ENCODE measurements at regions not wholly inside any gene's neighbourhood (a gene's known extent, or its start where the extent isn't known, plus 50 kb on each side); places are given as distances from the start of the nearest gene placed in this dataset.
"Not testable (repeated sequence)": the region's sequence is repeated elsewhere in the genome, so short reads cannot be mapped to it uniquely, and the experiment has no call there.

DNA sequence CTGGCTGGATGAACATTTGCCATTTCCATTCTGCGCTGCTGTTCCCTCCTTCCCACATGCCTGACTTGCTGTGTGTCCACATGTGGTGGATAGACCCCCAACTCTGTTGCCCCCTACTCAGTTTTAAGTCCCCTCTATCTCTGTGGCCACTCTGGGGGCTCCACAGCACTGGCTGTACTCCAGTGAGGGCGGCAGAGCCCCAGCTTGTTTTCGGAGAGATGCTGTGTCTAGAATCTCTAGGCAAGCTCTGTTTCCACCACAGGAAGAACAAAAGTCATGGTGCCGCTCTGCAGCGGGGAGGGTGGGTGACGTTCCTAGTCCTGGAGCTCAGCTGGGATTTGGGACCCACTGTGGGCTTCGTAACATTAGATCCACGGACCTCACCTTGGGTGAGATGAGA lies 570.4 kb upstream of the B3GAT1 start:
- not testable (repeated sequence) for H3K9me3 ChIP-seq (ENCODE audit: low read length); H4K20me1 ChIP-seq (ENCODE audit: insufficient read depth, low read depth, low read length); H3K4me1 ChIP-seq (ENCODE audit: low read length); H3K36me3 ChIP-seq (ENCODE audit: insufficient read depth, low read length); H3K9ac ChIP-seq (ENCODE audit: low read length); H3K27me3 ChIP-seq (ENCODE audit: low read length); H3K4me3 ChIP-seq (ENCODE audit: low read length); H2AFZ ChIP-seq (ENCODE audit: low read length); H3K79me2 ChIP-seq (ENCODE audit: low read length); H3K27ac ChIP-seq (ENCODE audit: low read length); DNase-seq; H3K9me2 ChIP-seq (replicated peaks; ENCODE audit: insufficient read depth, low read length); H3K4me2 ChIP-seq (ENCODE audit: low read depth, low read length, poor library complexity, severe bottlenecking)

DNA sequence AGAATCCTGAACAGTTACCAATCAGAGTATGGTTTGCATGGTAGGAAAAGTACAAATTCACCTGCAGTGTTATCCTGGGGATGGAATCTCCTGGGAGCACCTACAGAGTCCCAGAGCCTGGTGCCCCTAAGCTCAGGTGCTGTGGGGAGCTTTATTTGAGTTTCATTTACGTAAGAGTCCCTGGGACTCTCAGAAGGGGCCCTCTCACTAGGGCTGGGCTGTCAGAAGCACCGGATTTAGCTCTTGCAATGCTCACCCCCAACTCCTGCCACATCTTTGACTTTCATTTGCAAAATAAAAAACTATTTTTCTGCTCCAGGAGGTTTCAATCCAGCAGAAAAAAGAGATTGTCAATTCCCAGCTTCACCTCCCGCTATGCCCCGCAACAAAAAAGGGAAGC lies 569.8 kb upstream of the B3GAT1 start:
- no peaks in the 10 kb centered on the region for H3K79me2 ChIP-seq (ENCODE audit: low read length)
- H3K9me3 ChIP-seq (ENCODE audit: low read length), result no peaks in the 10 kb centered on the region

DNA sequence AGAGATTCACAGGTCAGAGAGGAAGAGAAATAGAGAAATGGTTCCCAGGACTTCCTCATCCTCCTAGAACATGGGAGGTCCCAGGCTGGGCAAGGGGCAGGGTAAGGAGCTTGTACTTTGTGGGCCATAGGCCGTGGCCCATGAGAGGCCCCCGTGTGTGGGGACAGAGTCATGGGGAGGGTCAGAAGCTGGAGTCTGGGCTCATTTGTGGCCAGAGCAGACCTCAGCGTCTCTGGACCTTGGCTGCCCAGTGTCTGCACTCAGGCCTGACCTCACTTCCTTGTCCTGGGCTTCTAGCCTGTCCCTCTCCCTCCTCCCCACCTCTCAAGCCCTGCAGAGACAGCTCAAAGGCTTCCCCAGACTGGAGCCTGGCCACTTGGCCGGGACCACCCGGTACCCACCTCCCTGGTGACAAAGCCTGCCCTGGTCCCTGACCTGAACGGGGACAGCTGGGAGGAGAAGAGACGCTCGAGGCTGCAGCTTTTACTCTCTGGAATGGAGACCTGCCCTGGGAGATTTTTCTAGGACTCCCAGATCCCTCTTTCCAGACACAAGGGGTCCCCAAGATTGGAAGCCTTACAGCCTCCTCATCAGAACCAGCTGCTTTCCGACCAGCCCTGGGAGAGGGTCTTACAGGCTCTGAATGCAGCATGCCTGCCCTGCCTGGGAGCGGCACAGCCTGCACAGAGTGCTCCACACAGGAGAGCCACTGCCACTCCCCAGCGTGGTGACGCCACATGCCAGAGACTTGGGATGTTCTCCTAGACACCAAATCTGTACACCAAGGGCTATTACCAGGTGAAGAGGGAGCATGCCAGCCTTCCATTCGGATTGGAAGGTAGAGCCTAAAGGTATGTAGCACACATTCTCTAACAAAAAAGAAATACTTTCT lies 569.0 kb upstream of the B3GAT1 start:
- Histone ChIP-seq H3K36me3 (ENCODE audit: insufficient read depth, low read length) (no peaks in the 10 kb centered on the region), H4K20me1 (ENCODE audit: insufficient read depth, low read depth, low read length) (no peaks in the 10 kb centered on the region), H3K9me2 (replicated peaks; ENCODE audit: insufficient read depth, low read length) (no peaks in the 10 kb centered on the region), H3K79me2 (ENCODE audit: low read length) (no peaks in the 10 kb centered on the region), H3K4me1 (ENCODE audit: low read length) (no peaks in the 10 kb centered on the region), H3K9ac (ENCODE audit: low read length) (no peak overlapping the region), H3K4me3 (ENCODE audit: low read length) (no peak overlapping the region), H2AFZ (ENCODE audit: low read length) (no peak overlapping the region), H3K4me2 (ENCODE audit: low read depth, low read length, poor library complexity, severe bottlenecking) (no peak overlapping the region), H3K27ac (ENCODE audit: low read length) (no peak overlapping the region), H3K27me3 (ENCODE audit: low read length) (no peaks in the 10 kb centered on the region), H3K9me3 (ENCODE audit: low read length) (no peaks in the 10 kb centered on the region)
- no peak for DNase-seq

More for the DNA sequence above, 569.8 kb upstream of the B3GAT1 start:
- Histone ChIP-seq H3K4me2 (ENCODE audit: low read depth, low read length, poor library complexity, severe bottlenecking) (no peak overlapping the region), H3K27ac (ENCODE audit: low read length) (no peak overlapping the region), H2AFZ (ENCODE audit: low read length) (no peak overlapping the region), H3K9me2 (replicated peaks; ENCODE audit: insufficient read depth, low read length) (no peaks in the 10 kb centered on the region), H3K4me3 (ENCODE audit: low read length) (no peak overlapping the region), H3K36me3 (ENCODE audit: insufficient read depth, low read length) (no peaks in the 10 kb centered on the region), H4K20me1 (ENCODE audit: insufficient read depth, low read depth, low read length) (no peaks in the 10 kb centered on the region), H3K27me3 (ENCODE audit: low read length) (no peaks in the 10 kb centered on the region), H3K9ac (ENCODE audit: low read length) (no peak overlapping the region), H3K4me1 (ENCODE audit: low read length) (no peaks in the 10 kb centered on the region)
- DNase-seq, result no peak

DNA sequence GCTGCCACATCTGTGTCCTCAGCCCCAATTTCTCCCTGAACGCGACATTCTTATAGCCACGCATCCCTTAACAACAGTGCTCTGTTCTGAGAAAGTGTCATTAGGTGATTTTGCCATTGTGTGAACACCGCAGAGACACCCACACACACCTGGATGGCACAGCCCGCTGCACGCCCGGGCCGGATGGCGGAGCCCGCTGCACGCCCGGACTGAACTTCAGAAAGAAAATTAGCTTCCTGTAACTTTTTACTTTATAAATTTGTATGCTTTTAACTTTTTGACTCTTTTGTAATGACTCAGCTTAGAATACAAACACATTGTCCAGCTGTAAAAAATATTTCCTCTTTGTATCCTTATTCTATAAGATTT lies 567.0 kb upstream of the B3GAT1 start:
- not testable (repeated sequence) for H3K9ac ChIP-seq (ENCODE audit: low read length); DNase-seq; H3K9me2 ChIP-seq (replicated peaks; ENCODE audit: insufficient read depth, low read length); H3K36me3 ChIP-seq (ENCODE audit: insufficient read depth, low read length); H2AFZ ChIP-seq (ENCODE audit: low read length); H3K27ac ChIP-seq (ENCODE audit: low read length); H3K4me3 ChIP-seq (ENCODE audit: low read length); H3K4me2 ChIP-seq (ENCODE audit: low read depth, low read length, poor library complexity, severe bottlenecking); H3K27me3 ChIP-seq (ENCODE audit: low read length); H4K20me1 ChIP-seq (ENCODE audit: insufficient read depth, low read depth, low read length); H3K4me1 ChIP-seq (ENCODE audit: low read length); H3K9me3 ChIP-seq (ENCODE audit: low read length); H3K79me2 ChIP-seq (ENCODE audit: low read length)

DNA sequence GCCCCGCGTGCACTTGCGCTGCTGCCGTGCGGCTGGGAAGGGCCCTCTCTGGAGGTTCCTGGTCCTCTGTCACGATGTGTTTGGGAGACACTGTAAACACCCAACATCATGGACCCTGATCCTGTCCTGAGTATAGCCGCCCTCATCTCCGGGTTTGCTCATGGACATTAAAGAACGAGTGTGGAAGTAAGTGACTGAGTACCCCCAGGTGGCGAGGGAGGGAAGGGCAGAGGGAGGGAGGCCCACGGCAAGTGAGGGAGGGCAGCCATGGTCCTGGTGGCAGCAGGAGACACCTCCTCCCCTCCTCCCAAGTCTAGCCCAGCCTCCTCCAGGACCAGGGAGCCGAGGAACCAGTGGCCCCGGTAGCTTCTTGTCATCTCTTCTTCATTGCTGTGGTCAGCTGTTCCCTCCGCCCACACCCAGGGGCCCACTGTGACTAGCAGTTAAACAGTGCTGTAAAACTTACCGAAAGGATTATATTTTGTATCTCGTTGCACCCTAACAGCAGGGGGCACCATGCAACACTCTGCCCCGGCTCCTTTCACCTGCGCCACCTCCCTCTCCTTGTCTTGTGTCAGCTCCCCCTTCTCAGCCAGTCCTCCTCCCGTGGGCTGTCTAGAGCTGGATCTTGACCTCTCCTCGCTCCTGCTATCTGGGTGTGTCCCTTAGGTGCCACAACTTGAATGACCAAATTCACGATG lies 566.5 kb upstream of the B3GAT1 start:
- Histone ChIP-seq H2AFZ (ENCODE audit: low read length) (no peak overlapping the region), H4K20me1 (ENCODE audit: insufficient read depth, low read depth, low read length) (no peaks in the 10 kb centered on the region), H3K79me2 (ENCODE audit: low read length) (no peaks in the 10 kb centered on the region), H3K9me2 (replicated peaks; ENCODE audit: insufficient read depth, low read length) (no peaks in the 10 kb centered on the region), H3K4me3 (ENCODE audit: low read length) (no peak overlapping the region), H3K27ac (ENCODE audit: low read length) (no peak overlapping the region), H3K36me3 (ENCODE audit: insufficient read depth, low read length) (no peaks in the 10 kb centered on the region), H3K27me3 (ENCODE audit: low read length) (no peaks in the 10 kb centered on the region), H3K9ac (ENCODE audit: low read length) (no peak overlapping the region), H3K4me2 (ENCODE audit: low read depth, low read length, poor library complexity, severe bottlenecking) (no peak overlapping the region), H3K4me1 (ENCODE audit: low read length) (no peaks in the 10 kb centered on the region), H3K9me3 (ENCODE audit: low read length) (no peaks in the 10 kb centered on the region)
- DNase-seq, result peak; percentile 55

DNA sequence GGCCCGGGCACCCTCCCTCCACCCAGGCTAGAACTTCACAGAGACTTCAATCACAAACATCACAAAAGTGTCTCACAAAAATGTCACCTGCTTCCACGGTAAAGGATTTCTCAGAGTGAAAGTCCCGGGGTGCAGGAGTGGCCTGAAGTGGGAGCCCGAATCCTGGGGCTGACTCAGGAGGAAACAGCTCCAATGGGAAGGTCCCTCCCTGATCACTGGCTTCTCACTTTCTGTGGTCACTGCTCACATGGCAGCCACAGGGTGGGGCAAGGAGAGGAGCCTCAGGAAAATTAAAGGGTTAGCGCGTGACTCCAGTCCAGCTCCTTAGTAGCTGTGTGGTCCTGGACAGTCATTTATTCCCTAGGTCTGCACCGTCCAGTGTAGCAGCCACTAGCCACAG lies 564.5 kb upstream of the B3GAT1 start:
- no peaks in the 10 kb centered on the region for H4K20me1 ChIP-seq (ENCODE audit: insufficient read depth, low read depth, low read length)
- DNase-seq, result no peak

DNA sequence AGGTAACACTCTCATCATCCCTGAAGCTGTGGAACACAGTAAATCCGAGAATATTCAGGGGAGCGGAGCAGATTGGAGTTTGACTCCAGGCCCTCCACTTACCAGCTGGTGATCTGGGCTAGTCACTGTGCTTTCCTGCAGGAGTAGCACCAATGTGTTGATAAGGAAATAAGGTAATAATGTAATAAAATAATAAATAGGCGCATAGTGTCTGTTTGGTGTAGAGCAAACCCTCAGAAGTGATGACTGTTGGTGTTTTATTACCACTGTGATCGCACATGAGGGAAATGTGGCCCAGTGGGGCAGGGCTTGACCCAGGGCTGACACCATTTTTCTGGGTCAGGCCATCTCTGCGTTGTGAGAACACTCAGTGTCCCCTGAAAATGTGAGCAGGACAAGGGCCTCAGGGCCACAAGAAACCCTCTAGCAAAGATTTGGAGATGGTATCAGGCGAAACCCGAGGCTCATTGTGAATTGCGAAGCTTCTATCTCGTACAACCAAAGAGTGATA lies 563.9 kb upstream of the B3GAT1 start:
- no peaks in the 10 kb centered on the region for H3K9me3 ChIP-seq (ENCODE audit: low read length)

More for the DNA sequence above, 564.5 kb upstream of the B3GAT1 start:
- Histone ChIP-seq H3K9me2 (replicated peaks; ENCODE audit: insufficient read depth, low read length) (no peaks in the 10 kb centered on the region), H3K4me1 (ENCODE audit: low read length) (peaks cover 13% of the 10 kb centered on the region), H3K79me2 (ENCODE audit: low read length) (no peaks in the 10 kb centered on the region), H3K4me2 (ENCODE audit: low read depth, low read length, poor library complexity, severe bottlenecking) (no peak overlapping the region), H3K36me3 (ENCODE audit: insufficient read depth, low read length) (no peaks in the 10 kb centered on the region), H3K27me3 (ENCODE audit: low read length) (no peaks in the 10 kb centered on the region), H2AFZ (ENCODE audit: low read length) (no peak overlapping the region), H3K4me3 (ENCODE audit: low read length) (no peak overlapping the region), H3K9ac (ENCODE audit: low read length) (no peak overlapping the region), H3K27ac (ENCODE audit: low read length) (no peak overlapping the region), H3K9me3 (ENCODE audit: low read length) (no peaks in the 10 kb centered on the region)

DNA sequence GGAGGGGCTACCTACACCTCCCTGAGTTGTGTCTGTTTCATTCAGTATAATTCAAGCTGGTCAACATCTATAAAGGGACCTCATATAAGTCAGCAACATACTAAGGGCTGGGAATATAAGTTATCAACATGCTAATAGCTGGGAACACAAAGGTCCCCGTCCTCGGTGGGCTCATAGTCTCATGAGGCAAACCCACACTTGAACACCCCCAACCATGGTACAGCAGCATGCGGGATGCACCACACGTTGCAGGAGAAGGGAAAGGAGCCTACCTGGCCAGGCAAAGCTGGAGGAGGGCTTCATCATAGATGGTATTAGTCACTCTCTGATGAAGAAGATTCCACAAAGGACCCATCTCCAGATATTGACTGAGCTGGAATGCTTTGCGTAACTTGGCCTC lies 561.8 kb upstream of the B3GAT1 start:
- Histone ChIP-seq H3K27ac (ENCODE audit: low read length) (no peak overlapping the region), H4K20me1 (ENCODE audit: insufficient read depth, low read depth, low read length) (no peaks in the 10 kb centered on the region), H2AFZ (ENCODE audit: low read length) (no peak overlapping the region), H3K36me3 (ENCODE audit: insufficient read depth, low read length) (no peaks in the 10 kb centered on the region), H3K4me2 (ENCODE audit: low read depth, low read length, poor library complexity, severe bottlenecking) (no peak overlapping the region), H3K9ac (ENCODE audit: low read length) (no peak overlapping the region), H3K27me3 (ENCODE audit: low read length) (no peaks in the 10 kb centered on the region), H3K9me2 (replicated peaks; ENCODE audit: insufficient read depth, low read length) (no peaks in the 10 kb centered on the region), H3K79me2 (ENCODE audit: low read length) (no peaks in the 10 kb centered on the region), H3K4me3 (ENCODE audit: low read length) (no peak overlapping the region), H3K4me1 (ENCODE audit: low read length) (peaks cover 13% of the 10 kb centered on the region), H3K9me3 (ENCODE audit: low read length) (no peaks in the 10 kb centered on the region)
- DNase-seq, result no peak

More for the DNA sequence above, 563.9 kb upstream of the B3GAT1 start:
- Histone ChIP-seq H3K9ac (ENCODE audit: low read length) (no peak overlapping the region), H3K79me2 (ENCODE audit: low read length) (no peaks in the 10 kb centered on the region), H2AFZ (ENCODE audit: low read length) (no peak overlapping the region), H3K4me2 (ENCODE audit: low read depth, low read length, poor library complexity, severe bottlenecking) (no peak overlapping the region), H3K4me3 (ENCODE audit: low read length) (no peak overlapping the region), H3K27me3 (ENCODE audit: low read length) (no peaks in the 10 kb centered on the region), H3K4me1 (ENCODE audit: low read length) (peaks cover 13% of the 10 kb centered on the region), H3K27ac (ENCODE audit: low read length) (no peak overlapping the region), H3K36me3 (ENCODE audit: insufficient read depth, low read length) (no peaks in the 10 kb centered on the region), H3K9me2 (replicated peaks; ENCODE audit: insufficient read depth, low read length) (no peaks in the 10 kb centered on the region), H4K20me1 (ENCODE audit: insufficient read depth, low read depth, low read length) (no peaks in the 10 kb centered on the region)
- DNase-seq, result no peak

Measured in Karpas-422 (cell line).